Stimulated activated CD4-positive, alpha-beta T cell treated with anti-CD3 and anti-CD28 coated beads, Interleukin-15, amount 100 ng/mL, for 48 hours (primary cell): ENCODE measurements at regions not wholly inside any gene's neighbourhood (a gene's known extent, or its start where the extent isn't known, plus 50 kb on each side); places are given as distances from the start of the nearest gene placed in this dataset.

ENCODE experiments used
- DNase-seq, 2 donors: peaks; one replicate each; pipeline ENCODE4 v3.0.0-alpha.2; 2020; ENCODE audit warnings: low read depth in 2 of 2

GRCh38 chr2:19809206-19809605 is 92.6 kb downstream of the TTC32 start:
- DNase-seq = no peak

GRCh38 chr2:19807866-19808265 is 93.9 kb downstream of the TTC32 start:
- DNase-seq = no peak

- no peak for DNase-seq
Observed at GRCh38 chr2:19807346-19807745, 94.4 kb downstream of the TTC32 start.

- DNase-seq = no peak
Observed at GRCh38 chr2:19806591-19806990, 95.2 kb downstream of the TTC32 start.

- DNase-seq = no peak
Observed at GRCh38 chr2:19806131-19806530, 95.7 kb downstream of the TTC32 start.

- DNase-seq = no peak
Observed at GRCh38 chr2:19805266-19805665, 96.5 kb downstream of the TTC32 start.

- no peak for DNase-seq
Observed at GRCh38 chr2:19804639-19805260, 97.0 kb downstream of the TTC32 start.

GRCh38 chr2:19802086-19802841 is 99.5 kb downstream of the TTC32 start:
- DNase-seq = no peak

- DNase-seq = no peak
Observed at GRCh38 chr2:19801367-19802080, 100.3 kb downstream of the TTC32 start.

GRCh38 chr2:19800796-19801195 is 101.0 kb downstream of the TTC32 start:
- DNase-seq = no peak

GRCh38 chr2:19799881-19800780 is 101.7 kb downstream of the TTC32 start:
- DNase-seq = no peak

GRCh38 chr2:19797871-19798270 is 103.9 kb downstream of the TTC32 start:
- no peak for DNase-seq

GRCh38 chr2:19797243-19797810 is 104.5 kb downstream of the TTC32 start:
- no peak for DNase-seq

- DNase-seq = no peak
Observed at GRCh38 chr2:19796035-19796695, 105.6 kb downstream of the TTC32 start.

GRCh38 chr2:19793132-19793750 is 108.5 kb downstream of the TTC32 start:
- no peak for DNase-seq

GRCh38 chr2:19790291-19790690 is 111.5 kb downstream of the TTC32 start:
- DNase-seq = no peak

- DNase-seq = no peak
Observed at GRCh38 chr2:19787134-19787533, 114.6 kb downstream of the TTC32 start.

- no peak for DNase-seq
Observed at GRCh38 chr2:19786408-19787058, 115.2 kb downstream of the TTC32 start.

GRCh38 chr2:19785867-19786266 is 115.9 kb downstream of the TTC32 start:
- no peak for DNase-seq

- DNase-seq = no peak
Observed at GRCh38 chr2:19785447-19785846, 116.3 kb downstream of the TTC32 start.
